ENCODE measurements at regions not wholly inside any gene's neighbourhood (a gene's known extent, or its start where the extent isn't known, plus 50 kb on each side); places are given as distances from the start of the nearest gene placed in this dataset.
"Not testable (repeated sequence)": the region's sequence is repeated elsewhere in the genome, so short reads cannot be mapped to it uniquely, and the experiment has no call there.

DNA sequence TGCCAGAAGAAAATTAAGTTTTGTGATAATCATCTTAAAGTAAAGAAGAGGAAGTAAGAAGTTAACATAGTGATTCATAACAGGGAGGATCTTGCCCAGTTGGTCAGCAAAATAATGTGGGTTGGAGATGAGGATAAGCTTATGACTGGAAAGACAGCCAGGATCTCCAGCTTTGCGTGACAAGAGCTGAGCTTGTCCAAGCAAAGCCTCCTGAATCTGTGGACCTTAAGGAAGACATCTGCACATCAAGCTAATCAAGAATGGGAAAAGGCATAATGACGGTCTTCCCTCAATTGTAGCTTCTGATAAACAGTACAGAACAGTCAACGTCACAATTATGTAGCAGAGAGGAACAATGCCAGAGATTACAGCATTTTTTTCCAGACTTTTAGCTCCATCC is 744.7 kb upstream of the GOT2 start:
- no peaks in the 10 kb centered on the region for H3K36me3 ChIP-seq (ENCODE audit: control insufficient read depth in 3 of 3, insufficient read depth in 3 of 3, low read length in 3 of 3)
- no peaks in the 10 kb centered on the region for H3K9me3 ChIP-seq (ENCODE audit: control insufficient read depth in 3 of 3, low read length in 3 of 3)
- H3K27ac ChIP-seq (ENCODE audit: low read depth, low read length) = no peak overlapping the region
- no peak overlapping the region for H3K9ac ChIP-seq (ENCODE audit: low read depth in 1 of 3, low read length in 3 of 3)
- H3K4me3 ChIP-seq (ENCODE audit: low read length in 3 of 3) = no peak overlapping the region
- H3K27me3 ChIP-seq (ENCODE audit: control insufficient read depth in 3 of 3, insufficient read depth in 3 of 3, low read length in 3 of 3) = no peaks in the 10 kb centered on the region
- H3K4me1 ChIP-seq (ENCODE audit: control insufficient read depth in 3 of 3, insufficient read depth in 3 of 3, low read length in 3 of 3) = no peaks in the 10 kb centered on the region

DNA sequence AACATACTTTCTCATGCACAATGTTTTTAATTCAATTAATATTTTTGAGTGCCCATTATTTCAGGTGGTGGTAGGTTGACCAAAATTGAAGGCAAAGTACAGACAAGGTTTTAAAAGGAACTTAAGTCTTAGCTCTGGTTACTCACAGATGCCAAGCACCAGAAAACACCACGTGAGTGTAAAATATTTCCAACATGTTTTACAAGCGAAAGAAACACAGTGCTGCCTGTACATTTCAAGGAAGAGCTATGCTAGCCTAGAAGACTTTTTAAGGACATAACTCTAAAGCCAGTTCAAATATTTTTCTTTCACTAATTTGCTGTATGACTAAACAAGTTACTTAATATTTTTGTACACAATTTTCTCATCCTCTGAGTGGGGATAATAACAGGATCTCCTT is 736.4 kb upstream of the GOT2 start:
- Histone ChIP-seq H3K27me3 (ENCODE audit: control insufficient read depth in 3 of 3, insufficient read depth in 3 of 3, low read length in 3 of 3) (no peaks in the 10 kb centered on the region), H3K36me3 (ENCODE audit: control insufficient read depth in 3 of 3, insufficient read depth in 3 of 3, low read length in 3 of 3) (no peaks in the 10 kb centered on the region), H3K27ac (ENCODE audit: low read depth, low read length) (no peak overlapping the region), H3K9ac (ENCODE audit: low read depth in 1 of 3, low read length in 3 of 3) (no peak overlapping the region), H3K4me1 (ENCODE audit: control insufficient read depth in 3 of 3, insufficient read depth in 3 of 3, low read length in 3 of 3) (no peaks in the 10 kb centered on the region), H3K4me3 (ENCODE audit: low read length in 3 of 3) (no peak overlapping the region), H3K9me3 (ENCODE audit: control insufficient read depth in 3 of 3, low read length in 3 of 3) (no peaks in the 10 kb centered on the region)

DNA sequence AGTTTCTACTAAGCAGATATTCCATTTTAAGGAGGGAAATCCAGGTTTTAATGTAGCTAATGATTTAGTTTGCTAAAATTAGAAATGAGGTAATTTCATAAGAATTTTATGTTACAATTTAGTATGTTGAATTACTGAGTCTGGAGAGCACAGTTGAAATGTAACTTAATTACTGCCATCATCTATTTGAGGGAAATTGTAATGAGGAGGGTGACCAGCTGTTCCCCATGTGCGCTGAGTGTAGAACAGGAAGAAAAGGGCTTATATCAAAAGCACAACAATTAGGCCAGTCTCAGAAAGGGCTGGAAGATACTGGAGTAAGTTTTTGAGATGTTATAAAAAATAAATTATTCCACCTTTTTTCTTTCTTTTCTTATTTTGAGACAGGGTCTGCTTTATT is 735.1 kb upstream of the GOT2 start:
- Histone ChIP-seq H3K4me1 (ENCODE audit: control insufficient read depth in 3 of 3, insufficient read depth in 3 of 3, low read length in 3 of 3) (no peaks in the 10 kb centered on the region), H3K9ac (ENCODE audit: low read depth in 1 of 3, low read length in 3 of 3) (no peak overlapping the region)

DNA sequence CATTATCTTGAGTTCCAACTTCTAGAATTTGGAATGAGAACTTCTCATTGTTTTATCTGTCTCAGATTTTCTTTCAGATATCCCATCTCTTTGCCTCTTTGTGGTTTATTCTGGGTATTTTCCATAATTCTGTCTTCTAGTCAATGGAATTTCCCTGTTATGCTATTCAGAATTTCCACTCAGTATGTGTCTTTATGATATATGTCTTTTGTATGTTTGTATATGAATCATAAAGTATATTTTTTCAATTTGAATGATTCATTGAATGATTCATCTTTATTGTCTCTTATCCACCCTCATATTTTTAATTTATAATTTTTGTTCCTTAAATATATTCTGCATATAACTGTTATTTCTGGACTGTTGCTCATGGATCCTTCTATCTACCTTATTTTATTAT is 729.7 kb upstream of the GOT2 start:
- Histone ChIP-seq H3K27ac (ENCODE audit: low read depth, low read length) (no peak overlapping the region), H3K4me3 (ENCODE audit: low read length in 3 of 3) (no peak overlapping the region), H3K9me3 (ENCODE audit: control insufficient read depth in 3 of 3, low read length in 3 of 3) (no peaks in the 10 kb centered on the region), H3K36me3 (ENCODE audit: control insufficient read depth in 3 of 3, insufficient read depth in 3 of 3, low read length in 3 of 3) (no peaks in the 10 kb centered on the region), H3K9ac (ENCODE audit: low read depth in 1 of 3, low read length in 3 of 3) (no peak overlapping the region), H3K4me1 (ENCODE audit: control insufficient read depth in 3 of 3, insufficient read depth in 3 of 3, low read length in 3 of 3) (no peaks in the 10 kb centered on the region), H3K27me3 (ENCODE audit: control insufficient read depth in 3 of 3, insufficient read depth in 3 of 3, low read length in 3 of 3) (no peaks in the 10 kb centered on the region)

More for the DNA sequence above, 735.1 kb upstream of the GOT2 start:
- Histone ChIP-seq H3K4me3 (ENCODE audit: low read length in 3 of 3) (no peak overlapping the region), H3K27ac (ENCODE audit: low read depth, low read length) (no peak overlapping the region), H3K27me3 (ENCODE audit: control insufficient read depth in 3 of 3, insufficient read depth in 3 of 3, low read length in 3 of 3) (no peaks in the 10 kb centered on the region), H3K36me3 (ENCODE audit: control insufficient read depth in 3 of 3, insufficient read depth in 3 of 3, low read length in 3 of 3) (no peaks in the 10 kb centered on the region), H3K9me3 (ENCODE audit: control insufficient read depth in 3 of 3, low read length in 3 of 3) (no peaks in the 10 kb centered on the region)

DNA sequence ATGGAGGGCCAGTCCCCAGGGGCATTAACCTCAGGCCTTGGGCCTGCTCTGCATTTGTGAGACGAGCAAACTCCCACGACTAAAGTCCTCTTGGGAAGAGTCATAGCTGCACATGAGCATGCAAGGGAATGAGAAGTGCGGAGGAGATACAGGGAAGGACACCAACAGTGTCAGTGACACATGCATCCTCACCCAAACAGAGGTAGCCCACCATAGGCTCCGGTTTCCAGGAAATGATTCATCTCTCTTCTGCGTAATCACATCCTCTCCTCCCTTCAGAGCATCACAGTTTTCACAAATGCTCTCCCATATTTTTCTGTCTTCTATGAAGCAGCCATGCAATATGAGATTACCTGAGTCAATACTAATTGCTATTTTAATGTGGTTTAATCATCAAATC is 725.7 kb upstream of the GOT2 start:
- no peak overlapping the region for H3K9ac ChIP-seq (ENCODE audit: low read depth in 1 of 3, low read length in 3 of 3)
- no peak overlapping the region for H3K4me3 ChIP-seq (ENCODE audit: low read length in 3 of 3)
- no peaks in the 10 kb centered on the region for H3K36me3 ChIP-seq (ENCODE audit: control insufficient read depth in 3 of 3, insufficient read depth in 3 of 3, low read length in 3 of 3)
- H3K27ac ChIP-seq (ENCODE audit: low read depth, low read length) = no peak overlapping the region
- H3K27me3 ChIP-seq (ENCODE audit: control insufficient read depth in 3 of 3, insufficient read depth in 3 of 3, low read length in 3 of 3) = no peaks in the 10 kb centered on the region
- no peaks in the 10 kb centered on the region for H3K4me1 ChIP-seq (ENCODE audit: control insufficient read depth in 3 of 3, insufficient read depth in 3 of 3, low read length in 3 of 3)
- no peaks in the 10 kb centered on the region for H3K9me3 ChIP-seq (ENCODE audit: control insufficient read depth in 3 of 3, low read length in 3 of 3)

DNA sequence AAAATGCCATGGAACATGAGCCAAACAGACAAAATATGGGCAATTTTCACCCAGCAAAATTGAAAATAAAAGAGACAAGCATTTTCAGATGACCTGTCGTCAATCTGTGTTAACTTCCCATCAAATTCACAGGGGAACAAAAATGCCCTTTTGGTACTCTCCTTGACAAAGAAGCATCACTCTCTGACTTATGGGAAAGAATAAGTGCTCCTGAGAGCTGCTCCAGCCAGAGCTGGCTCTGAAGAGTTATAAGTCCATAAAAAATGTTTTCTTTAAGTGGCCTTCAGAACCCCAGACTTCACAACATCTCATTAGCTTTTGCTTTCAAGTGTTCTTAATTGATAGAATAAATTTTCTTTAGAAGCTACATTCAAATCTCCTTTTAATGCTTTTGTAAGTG is 721.4 kb upstream of the GOT2 start:
- Histone ChIP-seq H3K4me1 (ENCODE audit: control insufficient read depth in 3 of 3, insufficient read depth in 3 of 3, low read length in 3 of 3) (no peaks in the 10 kb centered on the region), H3K9ac (ENCODE audit: low read depth in 1 of 3, low read length in 3 of 3) (no peak overlapping the region), H3K27ac (ENCODE audit: low read depth, low read length) (no peak overlapping the region), H3K9me3 (ENCODE audit: control insufficient read depth in 3 of 3, low read length in 3 of 3) (no peaks in the 10 kb centered on the region), H3K27me3 (ENCODE audit: control insufficient read depth in 3 of 3, insufficient read depth in 3 of 3, low read length in 3 of 3) (no peaks in the 10 kb centered on the region), H3K4me3 (ENCODE audit: low read length in 3 of 3) (no peak overlapping the region), H3K36me3 (ENCODE audit: control insufficient read depth in 3 of 3, insufficient read depth in 3 of 3, low read length in 3 of 3) (no peaks in the 10 kb centered on the region)

DNA sequence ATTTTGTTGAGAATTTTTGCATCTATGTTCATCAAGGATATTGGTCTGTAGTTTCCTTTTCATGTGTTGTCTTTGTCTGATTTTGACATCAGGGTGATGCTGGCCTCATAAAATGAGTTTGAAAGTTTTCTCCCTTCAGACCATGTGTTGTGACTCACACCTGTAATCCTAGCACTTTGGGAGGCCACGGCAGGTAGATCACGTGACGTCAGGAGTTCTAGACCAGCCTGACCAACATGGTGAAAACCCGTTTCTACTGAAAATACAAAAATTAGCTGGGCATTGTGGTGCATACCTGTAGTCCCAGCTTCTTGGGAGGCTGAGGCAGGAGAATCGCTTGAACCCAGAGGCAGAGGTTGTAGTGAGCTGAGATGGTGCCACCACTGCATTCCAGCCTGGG is 716.4 kb upstream of the GOT2 start:
- not testable (repeated sequence) for H3K9ac ChIP-seq (ENCODE audit: low read depth in 1 of 3, low read length in 3 of 3); H3K4me3 ChIP-seq (ENCODE audit: low read length in 3 of 3); H3K27me3 ChIP-seq (ENCODE audit: control insufficient read depth in 3 of 3, insufficient read depth in 3 of 3, low read length in 3 of 3); H3K27ac ChIP-seq (ENCODE audit: low read depth, low read length); H3K4me1 ChIP-seq (ENCODE audit: control insufficient read depth in 3 of 3, insufficient read depth in 3 of 3, low read length in 3 of 3); H3K9me3 ChIP-seq (ENCODE audit: control insufficient read depth in 3 of 3, low read length in 3 of 3); H3K36me3 ChIP-seq (ENCODE audit: control insufficient read depth in 3 of 3, insufficient read depth in 3 of 3, low read length in 3 of 3)

DNA sequence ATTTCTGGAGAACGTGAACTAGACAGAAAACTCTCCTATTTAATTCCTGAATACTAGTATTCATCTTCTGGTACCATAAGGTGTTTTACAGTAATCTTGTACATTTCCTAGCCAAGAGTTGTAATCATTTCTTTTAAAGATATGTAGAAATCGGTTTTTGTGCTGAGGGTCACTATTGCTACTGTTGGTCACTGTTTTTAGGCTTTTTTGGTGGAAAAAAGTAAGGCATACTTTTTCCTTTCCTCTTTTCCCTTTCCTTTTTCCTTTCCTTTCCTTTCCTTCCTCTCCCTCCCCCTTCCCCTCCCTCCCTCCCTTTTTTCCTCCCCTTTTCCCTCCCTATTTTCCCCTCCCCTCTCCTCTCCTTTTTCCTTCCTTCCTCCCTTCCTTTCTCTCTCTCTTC is 706.4 kb upstream of the GOT2 start:
- H3K9ac ChIP-seq (ENCODE audit: low read depth in 1 of 3, low read length in 3 of 3) = no peak overlapping the region
- no peaks in the 10 kb centered on the region for H3K36me3 ChIP-seq (ENCODE audit: control insufficient read depth in 3 of 3, insufficient read depth in 3 of 3, low read length in 3 of 3)
- peaks cover 0 to 7% (median 0%) of the 10 kb centered on the region in 3 donors for H3K9me3 ChIP-seq (ENCODE audit: control insufficient read depth in 3 of 3, low read length in 3 of 3)
- no peak overlapping the region for H3K27ac ChIP-seq (ENCODE audit: low read depth, low read length)
- H3K4me3 ChIP-seq (ENCODE audit: low read length in 3 of 3) = no peak overlapping the region
- no peaks in the 10 kb centered on the region for H3K4me1 ChIP-seq (ENCODE audit: control insufficient read depth in 3 of 3, insufficient read depth in 3 of 3, low read length in 3 of 3)
- no peaks in the 10 kb centered on the region for H3K27me3 ChIP-seq (ENCODE audit: control insufficient read depth in 3 of 3, insufficient read depth in 3 of 3, low read length in 3 of 3)

DNA sequence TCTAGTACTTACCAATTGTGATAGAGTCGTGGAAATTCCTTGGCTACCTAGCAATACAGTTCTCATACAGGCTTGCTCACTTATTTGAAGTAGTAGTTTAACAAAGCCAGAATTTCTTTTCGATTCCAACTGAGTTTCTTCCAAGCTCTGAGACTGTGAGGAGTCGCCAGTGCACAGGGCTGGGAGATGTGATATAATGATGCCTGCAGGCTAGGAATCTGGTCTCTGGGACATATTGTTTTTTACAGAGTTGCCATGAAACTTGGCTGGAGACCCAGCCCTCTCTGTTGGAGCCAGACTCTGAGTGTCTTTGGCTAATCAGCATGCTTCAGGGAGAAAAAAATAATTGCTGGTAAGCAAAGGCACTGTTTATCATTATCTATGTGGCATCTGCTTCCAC is 698.8 kb upstream of the GOT2 start:
- Histone ChIP-seq H3K9me3 (ENCODE audit: control insufficient read depth in 3 of 3, low read length in 3 of 3) (no peaks in the 10 kb centered on the region), H3K27ac (ENCODE audit: low read depth, low read length) (no peak overlapping the region)

DNA sequence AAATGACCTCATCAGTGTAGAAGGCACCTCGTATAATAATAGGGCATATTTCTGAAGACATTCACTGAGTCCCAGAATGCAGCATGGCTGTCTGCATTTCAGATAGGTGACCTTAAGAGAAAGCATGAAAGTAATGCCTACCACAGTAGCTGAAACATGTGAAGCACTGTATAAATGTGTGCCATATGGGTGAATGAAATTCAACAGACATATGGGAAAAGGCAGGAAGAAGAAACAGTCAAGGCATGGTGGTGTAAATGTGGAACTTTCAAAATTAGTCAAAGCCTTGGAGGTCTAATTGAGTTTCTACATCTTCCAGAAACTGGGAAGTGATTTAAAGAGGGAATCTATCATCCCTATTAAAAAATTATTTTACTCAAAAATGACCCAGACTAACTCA is 698.2 kb upstream of the GOT2 start:
- no peak overlapping the region for H3K27ac ChIP-seq (ENCODE audit: low read depth, low read length)
- H3K9me3 ChIP-seq (ENCODE audit: control insufficient read depth in 3 of 3, low read length in 3 of 3) = no peaks in the 10 kb centered on the region
- no peak overlapping the region for H3K9ac ChIP-seq (ENCODE audit: low read depth in 1 of 3, low read length in 3 of 3)
- H3K27me3 ChIP-seq (ENCODE audit: control insufficient read depth in 3 of 3, insufficient read depth in 3 of 3, low read length in 3 of 3) = no peaks in the 10 kb centered on the region
- no peaks in the 10 kb centered on the region for H3K4me1 ChIP-seq (ENCODE audit: control insufficient read depth in 3 of 3, insufficient read depth in 3 of 3, low read length in 3 of 3)
- H3K36me3 ChIP-seq (ENCODE audit: control insufficient read depth in 3 of 3, insufficient read depth in 3 of 3, low read length in 3 of 3) = no peaks in the 10 kb centered on the region
- no peak overlapping the region for H3K4me3 ChIP-seq (ENCODE audit: low read length in 3 of 3)

More for the DNA sequence above, 698.8 kb upstream of the GOT2 start:
- Histone ChIP-seq H3K4me1 (ENCODE audit: control insufficient read depth in 3 of 3, insufficient read depth in 3 of 3, low read length in 3 of 3) (no peaks in the 10 kb centered on the region), H3K27me3 (ENCODE audit: control insufficient read depth in 3 of 3, insufficient read depth in 3 of 3, low read length in 3 of 3) (no peaks in the 10 kb centered on the region), H3K4me3 (ENCODE audit: low read length in 3 of 3) (no peak overlapping the region), H3K9ac (ENCODE audit: low read depth in 1 of 3, low read length in 3 of 3) (no peak overlapping the region), H3K36me3 (ENCODE audit: control insufficient read depth in 3 of 3, insufficient read depth in 3 of 3, low read length in 3 of 3) (no peaks in the 10 kb centered on the region)

DNA sequence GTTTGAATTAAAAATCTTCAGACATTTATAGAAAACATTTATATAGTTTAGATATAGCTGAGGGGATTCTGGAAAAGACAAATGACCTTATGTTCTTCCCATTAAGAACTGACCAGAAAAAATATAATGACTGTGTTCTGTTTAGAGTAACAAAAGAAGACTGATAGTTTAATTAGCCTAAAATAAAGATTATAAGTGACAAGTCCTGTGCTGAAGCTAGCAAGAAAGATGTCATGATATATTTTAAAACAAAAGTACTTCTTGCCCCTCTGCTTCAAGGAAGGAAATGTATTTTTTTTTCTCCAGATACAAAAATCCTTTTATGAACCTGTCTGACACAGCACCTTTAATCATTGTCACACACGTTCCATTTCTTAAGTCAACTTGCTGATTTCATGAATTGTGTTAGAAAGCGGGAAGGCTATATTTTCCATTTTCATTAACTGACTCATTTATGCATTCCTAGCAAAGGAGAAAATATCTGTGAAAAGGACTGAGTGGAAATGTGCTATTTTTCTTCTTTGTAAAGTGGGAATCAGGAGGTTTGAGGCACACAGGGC is 690.7 kb upstream of the GOT2 start:
- Histone ChIP-seq H3K9me3 (ENCODE audit: control insufficient read depth in 3 of 3, low read length in 3 of 3) (no peaks in the 10 kb centered on the region), H3K9ac (ENCODE audit: low read depth in 1 of 3, low read length in 3 of 3) (no peak overlapping the region), H3K36me3 (ENCODE audit: control insufficient read depth in 3 of 3, insufficient read depth in 3 of 3, low read length in 3 of 3) (no peaks in the 10 kb centered on the region), H3K4me3 (ENCODE audit: low read length in 3 of 3) (no peak overlapping the region), H3K27me3 (ENCODE audit: control insufficient read depth in 3 of 3, insufficient read depth in 3 of 3, low read length in 3 of 3) (no peaks in the 10 kb centered on the region), H3K4me1 (ENCODE audit: control insufficient read depth in 3 of 3, insufficient read depth in 3 of 3, low read length in 3 of 3) (no peaks in the 10 kb centered on the region), H3K27ac (ENCODE audit: low read depth, low read length) (no peak overlapping the region)
